ENCODE measurements at regions not wholly inside any gene's neighbourhood (a gene's known extent, or its start where the extent isn't known, plus 50 kb on each side); places are given as distances from the start of the nearest gene placed in this dataset.

DNA sequence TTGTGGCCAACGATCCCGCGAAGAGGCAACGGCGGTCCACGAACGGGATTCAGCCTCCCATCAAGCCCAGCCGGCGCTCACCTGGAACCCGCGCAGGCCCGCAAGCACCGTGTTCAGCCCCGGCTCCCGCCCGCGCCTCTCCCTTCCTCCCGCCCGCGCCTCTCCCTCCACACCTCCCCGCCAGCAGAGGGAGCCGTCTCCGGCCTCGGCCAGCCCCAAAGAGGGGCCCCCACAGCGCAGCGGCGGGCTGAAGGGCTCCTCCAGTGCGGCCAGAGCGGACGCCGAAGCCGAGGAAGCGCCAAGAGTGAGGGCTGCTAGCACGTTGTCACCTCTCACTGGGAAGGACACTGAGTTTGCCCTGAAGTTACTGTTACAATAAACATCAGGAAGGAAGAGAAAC is 55.3 kb upstream of the LAPTM4A start:
- TF ChIP-seq CTCF (conservative IDR thresholded peaks at IDR 0.05 in 1 of 2, IDR thresholded peaks at IDR 0.05 in 1 of 2; ENCODE audit: low read depth in 1 of 2, low read length in 2 of 2) (peak; percentile 29 to 35), EZH2 (IDR thresholded peaks at IDR 0.05; ENCODE audit: low read length, missing control alignments) (no peak)
